Right renal pelvis (tissue), 4 donors: ENCODE measurements at regions not wholly inside any gene's neighbourhood (a gene's known extent, or its start where the extent isn't known, plus 50 kb on each side); places are given as distances from the start of the nearest gene placed in this dataset.

Source experiments
- DNase-seq, 4 donors: peaks; one replicate each; pipeline ENCODE4 v3.0.0-alpha.2; 2013; ENCODE audit warnings: low read depth in 4 of 4, low spot score in 3 of 4, missing footprints in 1 of 4

- no peak for DNase-seq
Measured at GRCh38 chr18:22467760-22468553, 50.2 kb upstream of the CTAGE1 start.

GRCh38 chr18:22468554-22468891 lies 50.8 kb upstream of the CTAGE1 start:
- no peak for DNase-seq

DNA sequence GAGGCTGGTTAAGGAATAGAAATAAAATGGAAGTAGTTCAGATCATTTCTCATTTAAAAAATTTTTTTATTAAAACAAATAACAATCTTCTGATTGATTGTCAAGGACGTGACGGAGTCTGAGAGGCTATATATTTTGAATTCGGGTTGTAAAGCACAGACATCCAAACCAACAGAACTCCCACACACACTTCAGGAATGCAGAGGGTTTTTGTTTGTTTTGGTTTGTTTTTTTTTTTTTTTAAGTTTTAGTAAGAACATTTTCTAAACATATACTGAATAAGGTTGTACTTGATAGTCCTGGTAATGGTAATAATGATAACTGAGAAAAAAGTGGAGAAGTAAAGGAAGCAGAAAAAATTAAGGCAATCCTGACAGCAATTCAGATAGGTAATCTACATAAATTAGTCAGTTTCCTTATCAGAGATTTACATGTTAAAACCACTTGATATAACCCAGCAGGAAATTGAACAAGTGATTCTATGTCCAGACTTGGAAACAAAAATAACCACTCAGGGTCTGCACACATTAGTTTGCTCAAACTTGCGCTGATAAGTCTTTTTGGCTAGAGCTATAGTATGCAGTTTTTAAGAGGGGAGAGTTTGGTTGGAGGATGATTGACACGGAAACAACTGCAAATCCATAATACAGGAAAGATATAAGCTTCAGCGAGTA lies 51.5 kb upstream of the CTAGE1 start:
- no peak for DNase-seq

DNA sequence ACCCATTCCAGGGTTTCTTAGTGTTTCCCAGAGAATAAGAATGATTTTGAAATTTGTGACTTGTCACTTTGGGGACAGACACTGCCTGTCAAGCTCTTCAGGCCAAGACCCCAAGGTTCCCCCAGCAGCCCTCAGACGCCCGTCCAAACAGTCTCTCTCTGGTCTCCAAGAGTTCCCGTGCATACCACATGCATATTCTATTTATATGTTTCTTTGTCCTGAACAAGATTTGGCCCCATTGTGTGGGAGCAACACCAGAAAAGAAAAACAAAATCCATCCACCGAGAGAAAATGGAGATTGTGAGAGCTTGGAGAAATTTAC lies 52.2 kb upstream of the CTAGE1 start:
- no peak for DNase-seq

DNA sequence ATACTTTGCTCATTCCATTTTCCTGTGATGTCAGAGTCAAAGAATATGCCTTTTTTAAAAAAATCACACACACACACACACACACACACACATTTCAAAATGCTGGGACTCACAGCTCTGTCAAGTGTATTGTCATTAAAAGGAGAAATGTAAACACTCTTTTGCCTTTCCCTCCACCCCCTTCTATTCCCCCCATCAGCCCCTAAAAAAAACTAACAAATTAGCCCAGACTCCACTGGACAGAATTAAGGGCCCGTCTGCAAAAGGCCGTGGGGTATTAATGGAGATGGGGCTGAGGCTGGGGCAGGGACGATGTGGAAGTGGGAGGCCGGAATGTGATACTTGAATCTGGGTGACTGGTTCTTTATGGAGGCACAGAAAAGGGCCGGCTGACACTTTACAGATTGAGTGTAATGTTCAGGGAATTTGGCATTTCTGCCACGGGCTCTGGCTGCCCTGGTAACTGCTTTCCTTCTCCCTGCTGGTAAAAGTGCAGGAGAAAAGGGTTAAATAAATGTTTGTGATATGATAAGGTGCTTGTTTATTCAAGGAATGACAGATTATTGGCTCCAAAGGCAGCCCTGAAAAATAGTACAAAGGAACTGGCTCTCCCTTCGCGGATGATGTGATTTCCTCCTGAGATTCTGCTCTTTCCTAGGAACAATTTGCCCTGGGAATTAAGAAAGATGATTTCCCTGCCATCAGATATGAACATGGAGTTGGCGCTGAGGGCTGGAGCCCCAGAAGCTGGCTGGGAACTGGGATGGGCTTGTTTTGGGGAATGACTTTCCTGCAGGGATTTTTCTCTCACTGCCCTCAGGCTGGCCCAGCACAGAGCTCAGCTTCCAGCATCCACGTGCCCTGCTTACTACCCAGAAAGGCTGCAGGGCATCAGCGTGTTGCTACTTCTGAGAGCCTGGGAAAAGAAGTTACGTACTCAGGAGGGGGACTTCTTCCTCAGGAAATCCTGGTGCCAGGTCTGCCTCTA lies 52.8 kb upstream of the CTAGE1 start:
- no peak for DNase-seq

DNA sequence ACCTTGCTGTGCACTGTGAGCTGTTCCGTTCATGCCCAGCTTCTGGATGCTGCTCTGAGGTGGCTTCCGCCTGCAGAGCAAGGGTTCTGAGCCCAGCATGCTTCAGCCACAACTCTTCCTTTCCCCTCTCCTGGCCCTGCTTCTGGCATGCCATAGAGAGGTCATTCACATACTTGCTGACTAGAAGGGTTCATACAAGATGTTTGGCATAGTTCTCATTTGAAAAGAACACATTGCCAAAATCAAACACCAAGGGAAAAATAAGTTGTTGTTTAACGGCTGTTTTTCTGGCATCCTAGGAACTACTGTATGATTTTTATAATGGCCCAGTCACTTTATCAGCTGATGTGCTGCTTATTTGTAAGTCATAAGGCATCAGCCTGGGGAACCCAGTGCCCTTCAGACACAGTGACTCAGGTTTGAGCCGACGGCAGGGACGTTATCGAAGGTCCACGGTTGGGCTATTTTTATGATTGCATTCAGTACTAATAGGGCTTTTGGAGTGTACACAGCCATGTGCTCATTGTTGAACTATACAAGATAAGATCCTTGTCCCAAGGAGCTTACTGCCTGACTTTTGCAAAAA lies 53.9 kb upstream of the CTAGE1 start:
- no peak for DNase-seq

DNA sequence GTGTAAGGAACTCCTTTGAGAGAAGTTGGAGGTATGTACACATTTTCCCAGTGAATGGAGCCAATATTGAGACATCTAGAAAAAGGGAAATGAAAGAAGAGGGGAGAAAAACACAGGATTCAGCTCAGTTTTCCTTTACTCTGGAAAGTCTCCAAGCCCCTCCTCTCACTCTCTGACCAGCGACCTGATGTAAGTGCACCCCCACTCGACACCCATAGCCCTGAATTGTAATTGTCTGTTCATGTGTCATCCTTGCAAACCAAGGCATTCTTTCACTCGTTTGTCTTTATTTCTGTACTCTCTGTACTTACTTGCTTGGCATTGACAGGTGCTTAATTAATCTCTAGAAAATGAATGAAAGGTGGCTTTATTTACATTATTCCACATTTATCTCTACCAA lies 55.7 kb upstream of the CTAGE1 start:
- DNase-seq: no peak

GRCh38 chr18:22475426-22476100 lies 57.8 kb upstream of the CTAGE1 start:
- no peak for DNase-seq

DNA sequence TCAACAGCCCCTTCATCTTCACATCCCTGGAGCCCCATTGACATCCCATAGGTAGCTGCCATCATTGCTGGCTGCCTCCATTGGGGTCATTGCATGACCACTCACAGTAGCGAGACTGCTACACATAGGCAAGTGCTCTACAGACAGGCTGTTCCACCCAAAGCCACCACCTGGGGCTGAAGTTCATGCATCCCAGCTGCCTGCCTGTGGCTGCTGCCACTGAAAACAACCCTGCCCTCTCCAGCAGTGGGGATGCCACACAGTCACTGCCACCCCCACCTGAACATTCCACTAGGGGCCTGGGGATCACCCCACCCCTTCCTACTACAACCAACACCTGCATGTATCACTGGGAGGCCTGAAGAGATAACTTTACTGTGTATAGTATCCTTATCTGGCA lies 59.5 kb upstream of the CTAGE1 start:
- no peak for DNase-seq

DNA sequence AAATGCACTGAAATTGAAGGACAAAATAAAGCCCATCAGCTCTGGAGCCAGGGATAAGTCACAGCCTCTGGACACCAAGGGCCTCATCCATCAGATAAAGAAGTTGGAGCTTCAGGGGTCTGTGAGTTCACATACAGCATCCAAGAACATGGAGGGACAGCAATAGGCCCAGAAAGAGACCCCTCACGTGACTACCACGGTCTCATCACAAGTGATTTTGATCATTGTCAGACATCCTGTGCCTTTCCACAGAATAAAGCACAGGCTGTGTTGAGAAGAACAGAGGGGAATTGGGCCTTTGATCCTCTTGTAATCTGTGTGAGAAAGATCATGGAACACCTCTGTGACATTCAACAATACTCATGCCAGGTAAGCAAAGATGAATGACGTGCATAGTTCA lies 65.2 kb upstream of the CTAGE1 start:
- no peak for DNase-seq

GRCh38 chr18:22483407-22483806 lies 65.7 kb upstream of the CTAGE1 start:
- no peak for DNase-seq

- no peak for DNase-seq
Measured at GRCh38 chr18:22484471-22484870, 66.8 kb upstream of the CTAGE1 start.

DNA sequence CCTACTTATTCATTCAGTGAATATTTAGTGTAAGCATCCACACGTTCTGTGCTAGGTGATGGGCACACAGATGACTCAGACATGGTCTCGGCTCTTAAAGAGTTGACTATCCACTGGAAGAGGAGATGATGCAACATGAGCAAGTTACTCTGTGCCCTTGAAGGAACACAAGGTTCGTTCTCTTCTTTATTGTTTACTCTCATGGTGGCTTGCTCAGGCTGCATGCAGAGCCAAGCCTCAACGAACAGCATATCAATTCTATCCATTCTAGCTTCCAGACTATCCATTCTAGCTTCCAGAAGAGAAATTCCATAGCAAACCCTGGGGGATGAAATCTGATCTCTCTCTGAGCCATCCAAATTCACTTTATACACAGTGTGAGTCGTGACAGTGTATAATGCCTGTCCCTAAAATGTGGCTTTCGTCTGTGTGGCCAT lies 68.1 kb upstream of the CTAGE1 start:
- no peak for DNase-seq

DNA sequence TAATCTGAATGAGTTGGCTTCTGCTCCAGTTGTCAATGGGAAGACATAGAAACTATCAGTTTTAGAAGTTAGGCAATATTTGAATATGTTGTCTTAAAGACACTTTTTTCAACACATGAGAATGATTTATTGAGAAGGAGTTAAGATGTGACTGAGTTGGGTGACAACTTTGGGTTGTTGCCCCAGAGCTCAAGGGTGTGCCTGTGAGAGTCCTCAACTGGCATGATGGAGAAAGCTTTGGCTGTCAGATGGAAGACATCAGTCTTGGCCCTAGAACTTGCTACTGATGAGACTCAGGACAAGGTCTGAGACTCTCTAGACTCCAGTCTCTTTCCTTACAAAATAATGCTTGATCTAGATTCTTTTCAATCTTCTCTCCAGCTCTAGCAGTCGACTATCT lies 69.0 kb upstream of the CTAGE1 start:
- DNase-seq: no peak

- no peak for DNase-seq
Measured at GRCh38 chr18:22488554-22488953, 70.8 kb upstream of the CTAGE1 start.

- DNase-seq: no peak
Measured at GRCh38 chr18:22489704-22490103, 72.0 kb upstream of the CTAGE1 start.

GRCh38 chr18:22490429-22490846 lies 72.7 kb upstream of the CTAGE1 start:
- no peak for DNase-seq

GRCh38 chr18:22493255-22493654 lies 75.5 kb upstream of the CTAGE1 start:
- DNase-seq: no peak

DNA sequence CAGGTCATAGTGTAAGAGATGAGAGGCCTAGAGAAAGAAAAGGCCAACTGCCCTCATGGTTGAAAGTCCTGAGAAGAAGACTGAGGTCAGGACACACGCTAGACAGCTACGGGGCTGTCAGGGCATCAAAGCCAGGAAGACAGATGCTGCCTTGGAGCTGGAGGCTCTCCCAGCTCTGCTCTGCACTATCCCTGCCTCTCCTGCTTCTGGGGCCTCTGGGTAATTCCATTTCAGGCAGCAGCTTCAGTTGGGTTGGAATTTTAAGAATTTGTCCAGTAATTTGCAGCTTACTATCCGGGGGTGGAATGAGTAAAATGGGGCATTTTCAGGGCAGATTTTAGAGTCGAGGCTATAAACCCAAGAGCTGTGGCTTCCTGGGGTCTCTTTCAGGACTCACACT lies 76.2 kb upstream of the CTAGE1 start:
- DNase-seq: no peak

DNA sequence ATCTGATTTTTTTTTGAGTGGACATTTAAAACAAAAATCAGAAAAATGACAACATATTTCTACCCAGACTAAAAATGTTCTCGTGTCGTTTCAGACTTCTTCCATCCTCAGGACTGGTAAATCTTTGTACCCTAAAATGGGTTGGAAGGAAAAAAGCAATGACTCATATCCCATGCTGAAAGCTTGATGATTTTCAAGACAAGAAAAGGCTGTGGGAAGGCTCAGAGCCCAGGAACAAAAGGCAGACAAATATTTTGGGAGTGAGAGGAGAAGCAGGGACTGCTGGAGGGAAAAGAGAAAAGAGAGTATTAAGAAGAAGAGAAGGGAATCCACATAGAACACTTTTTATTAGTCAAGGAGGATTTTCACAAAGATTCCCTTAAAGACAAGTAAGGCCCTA lies 77.1 kb upstream of the CTAGE1 start:
- no peak for DNase-seq
